B cell (primary cell): ENCODE measurements at regions not wholly inside any gene's neighbourhood (a gene's known extent, or its start where the extent isn't known, plus 50 kb on each side); places are given as distances from the start of the nearest gene placed in this dataset.

ENCODE experiments used
- ATAC-seq: fragments of 200-7000 bp; cut with Tn5 transposase; one replicate; pipeline ENCODE4 v1.10.0; 2021; ENCODE audit warnings: low read depth, mild to moderate bottlenecking, moderate number of reproducible peaks, moderate library complexity
- CTCF ChIA-PET: fragments of 350-600 bp; sonication (Branson Sonifier 250); formaldehyde crosslinking; loops from one replicate; lab custom pipeline; 2021; ENCODE audit warnings: antibody characterized with exemption, inconsistent platforms; lab: Charles Lee
- POLR2A ChIA-PET: fragments of 350-600 bp; sonication (Branson Sonifier 250); formaldehyde crosslinking; loops from one replicate; lab custom pipeline; 2021; ENCODE audit warnings: antibody characterized with exemption; lab: Charles Lee
- DNase-seq: peaks from one replicate; pipeline ENCODE4 v3.0.0; 2013
- H2AFZ ChIP-seq: 2 replicates; pipeline ENCODE4 v1.6.1; 2012; ENCODE audit warnings: mild to moderate bottlenecking, low read depth, low read length; ENCODE audit not compliant: insufficient read depth, poor library complexity, severe bottlenecking
- H3K27ac ChIP-seq, 2 donors: 1 replicate in 1 of 2; 2 replicates in 1 of 2; pipeline ENCODE4 v1.5.1; 2012 to 2013; ENCODE audit warnings: low read length in 2 of 2, mild to moderate bottlenecking in 2 of 2, moderate library complexity in 1 of 2
- H3K27me3 ChIP-seq, 4 experiments: fragments of 200-600 bp in 1 of 4; sonication (generic) in 1 of 4; replicated peaks in 1 of 4; 1 replicate in 2 of 4; 2 replicates in 2 of 4; pipeline versions ENCODE4 v1.6.1 to v1.7.0; 2013 to 2016; ENCODE audit warnings: low read length in 3 of 4, mild to moderate bottlenecking in 2 of 4, mixed read lengths in 1 of 4, moderate library complexity in 1 of 4; ENCODE audit not compliant: insufficient read depth in 4 of 4, control insufficient read depth in 3 of 4; ENCODE audit errors: control extremely low read depth in 1 of 4
- H3K36me3 ChIP-seq, 2 experiments: replicated peaks in 1 of 2; 1 replicate in 1 of 2; 2 replicates in 1 of 2; pipeline versions ENCODE4 v1.6.1 to v1.7.1; 2013; ENCODE audit warnings: low read length in 1 of 2; ENCODE audit not compliant: insufficient read depth in 2 of 2, control insufficient read depth in 1 of 2; ENCODE audit errors: control extremely low read depth in 1 of 2, extremely low read depth in 1 of 2
- H3K4me1 ChIP-seq, 2 donors: fragments of 200-600 bp in 1 of 2; sonication (generic) in 1 of 2; 1 replicate in 1 of 2; 2 replicates in 1 of 2; pipeline versions ENCODE4 v1.5.1 to v1.6.1; 2013 to 2017; ENCODE audit warnings: low read length in 2 of 2; ENCODE audit not compliant: control insufficient read depth in 2 of 2, insufficient read depth in 2 of 2
- H3K4me2 ChIP-seq: replicated peaks from 2 replicates; pipeline ENCODE3; 2012; ENCODE audit warnings: mild to moderate bottlenecking, low read depth, low read length; ENCODE audit not compliant: poor library complexity, severe bottlenecking
- H3K4me3 ChIP-seq, 5 experiments: fragments of 200-600 bp in 1 of 5; sonication (generic) in 1 of 5; 1 replicate in 3 of 5; 2 replicates in 2 of 5; pipeline versions ENCODE4 v1.5.1 to v1.7.0; 2011 to 2016; ENCODE audit warnings: low read length in 4 of 5, mild to moderate bottlenecking in 4 of 5, low read depth in 2 of 5, control low read depth in 1 of 5, moderate library complexity in 1 of 5; ENCODE audit not compliant: insufficient read depth in 1 of 5; ENCODE audit errors: control extremely low read depth in 1 of 5, extremely low read depth in 1 of 5
- H3K79me2 ChIP-seq: fragments of 200-600 bp; sonication (generic); one replicate; pipeline ENCODE4 v1.6.0; 2016; ENCODE audit warnings: low read length; ENCODE audit not compliant: control insufficient read depth, insufficient read depth
- H3K9ac ChIP-seq: fragments of 200-600 bp; sonication (generic); 2 replicates; pipeline ENCODE4 v1.6.1; 2017; ENCODE audit warnings: mild to moderate bottlenecking, low read length, moderate library complexity
- H3K9me3 ChIP-seq, 3 donors: one replicate each; pipeline versions ENCODE4 v1.6.1 to v1.7.1; 2013; ENCODE audit warnings: low read length in 2 of 3; ENCODE audit not compliant: control insufficient read depth in 2 of 3, insufficient read depth in 1 of 3; ENCODE audit errors: control extremely low read depth in 1 of 3
- H4K20me1 ChIP-seq: 2 replicates; pipeline ENCODE4 v1.6.0; 2012; ENCODE audit warnings: mild to moderate bottlenecking, low read length; ENCODE audit not compliant: insufficient read depth, control insufficient read depth, poor library complexity, severe bottlenecking
- H3K27ac Mint-ChIP-seq: one replicate; pipeline ENCODE4 v1.8.0; 2021; ENCODE audit warnings: mixed read lengths
- H3K27me3 Mint-ChIP-seq: one replicate; pipeline ENCODE4 v1.8.0; 2021; ENCODE audit warnings: mixed read lengths
- H3K4me1 Mint-ChIP-seq: one replicate; pipeline ENCODE4 v1.8.0; 2021; ENCODE audit warnings: mixed read lengths
- H3K4me3 Mint-ChIP-seq: one replicate; pipeline ENCODE4 v1.8.0; 2021; ENCODE audit warnings: mixed read lengths
- H3K9me3 Mint-ChIP-seq: one replicate; pipeline ENCODE4 v1.8.0; 2022; ENCODE audit warnings: mixed read lengths; ENCODE audit not compliant: insufficient read depth
- EZH2 ChIP-seq: IDR thresholded peaks from 2 replicates; pipeline ENCODE4 v1.6.1; 2012; ENCODE audit warnings: borderline replicate concordance, low read depth, mild to moderate bottlenecking, moderate library complexity, low read length; ENCODE audit not compliant: insufficient read depth, poor library complexity, severe bottlenecking
- WGBS: methylation state at CpG from one replicate; pipeline ENCODE4 v1.1.5; 2013; ENCODE audit warnings: missing lambda C conversion rate; ENCODE audit not compliant: insufficient coverage; 5-methylcytosine and 5-hydroxymethylcytosine counted together
- intact Hi-C: fragments of 100-400 bp; cut with micrococcal nuclease; formaldehyde crosslinking; loops from one replicate; pipeline ENCODE4 v1.10.0; 2022
- TF ChIP-seq, protein P1 (sequence below): fragments of 200-600 bp; IDR thresholded peaks from one replicate; pipeline ENCODE4 v1.8.0; 2022; ENCODE audit warnings: antibody characterized with exemption, mild to moderate bottlenecking

DNA sequence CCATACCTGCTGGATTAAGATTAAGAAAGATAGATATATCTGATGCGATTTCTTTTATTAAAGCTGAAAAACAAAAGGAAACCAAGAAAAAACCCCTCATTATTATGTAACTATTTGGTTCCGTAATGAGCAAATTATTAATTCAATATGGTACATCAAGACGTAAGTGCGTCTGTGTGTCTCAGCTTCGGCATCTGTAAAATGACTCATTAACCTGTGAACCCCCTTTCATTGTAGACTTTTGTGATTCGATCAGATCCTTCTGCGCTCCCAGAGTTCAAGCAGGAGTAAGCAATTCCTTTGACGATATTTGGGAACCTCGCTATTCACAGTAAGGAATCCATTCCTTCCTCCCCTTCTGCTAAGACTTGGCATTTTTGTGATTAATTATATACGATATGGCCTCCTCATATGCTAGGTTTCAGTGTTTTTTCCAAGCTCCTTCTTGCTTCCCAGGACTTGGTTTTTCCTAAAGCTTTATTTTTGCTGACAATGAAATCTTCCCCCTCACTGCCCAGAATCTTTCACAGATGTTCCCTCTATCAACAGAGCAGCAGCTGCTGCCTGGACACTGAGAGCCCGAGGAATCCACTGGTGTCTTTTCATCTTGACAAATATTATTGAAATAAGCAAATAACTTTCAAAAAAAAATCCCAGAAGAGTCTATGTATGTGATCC is 171.7 kb upstream of the CELF2 start:
- WGBS, result 97% methylated on average over 4 of the region's 11 CpGs
- no peak for DNase-seq
- peaks cover 28% of the 10 kb centered on the region for H3K27me3 Mint-ChIP-seq
- no peak for ATAC-seq
- H3K27me3 ChIP-seq, result peaks cover 0 to 3% (median 0%) of the 10 kb centered on the region in 4 experiments
- H3K9ac ChIP-seq, result no peak overlapping the region
- ChIA-PET POLR2A (no interaction called here), CTCF (no interaction called here)
- H4K20me1 ChIP-seq, result no peaks in the 10 kb centered on the region
- no peaks in the 10 kb centered on the region for H3K36me3 ChIP-seq
- no peak overlapping the region for H3K4me2 ChIP-seq
- H3K27ac ChIP-seq, result no peak overlapping the region
- no peaks in the 10 kb centered on the region for H3K79me2 ChIP-seq
- H3K4me1 Mint-ChIP-seq, result no peaks in the 10 kb centered on the region
- H3K4me3 ChIP-seq, result no peak overlapping the region
- no peak overlapping the region for H2AFZ ChIP-seq
- no peaks in the 10 kb centered on the region for H3K4me1 ChIP-seq
- no peaks in the 10 kb centered on the region for H3K9me3 ChIP-seq
- H3K4me3 Mint-ChIP-seq, result no peak overlapping the region
- intact Hi-C loops, result no loop called here
- no peaks in the 10 kb centered on the region for H3K9me3 Mint-ChIP-seq
- no peak for TF ChIP-seq EZH2
- TF ChIP-seq, protein P1, sequence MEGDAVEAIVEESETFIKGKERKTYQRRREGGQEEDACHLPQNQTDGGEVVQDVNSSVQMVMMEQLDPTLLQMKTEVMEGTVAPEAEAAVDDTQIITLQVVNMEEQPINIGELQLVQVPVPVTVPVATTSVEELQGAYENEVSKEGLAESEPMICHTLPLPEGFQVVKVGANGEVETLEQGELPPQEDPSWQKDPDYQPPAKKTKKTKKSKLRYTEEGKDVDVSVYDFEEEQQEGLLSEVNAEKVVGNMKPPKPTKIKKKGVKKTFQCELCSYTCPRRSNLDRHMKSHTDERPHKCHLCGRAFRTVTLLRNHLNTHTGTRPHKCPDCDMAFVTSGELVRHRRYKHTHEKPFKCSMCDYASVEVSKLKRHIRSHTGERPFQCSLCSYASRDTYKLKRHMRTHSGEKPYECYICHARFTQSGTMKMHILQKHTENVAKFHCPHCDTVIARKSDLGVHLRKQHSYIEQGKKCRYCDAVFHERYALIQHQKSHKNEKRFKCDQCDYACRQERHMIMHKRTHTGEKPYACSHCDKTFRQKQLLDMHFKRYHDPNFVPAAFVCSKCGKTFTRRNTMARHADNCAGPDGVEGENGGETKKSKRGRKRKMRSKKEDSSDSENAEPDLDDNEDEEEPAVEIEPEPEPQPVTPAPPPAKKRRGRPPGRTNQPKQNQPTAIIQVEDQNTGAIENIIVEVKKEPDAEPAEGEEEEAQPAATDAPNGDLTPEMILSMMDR, result no peak
- H3K27ac Mint-ChIP-seq, result no peak overlapping the region

DNA sequence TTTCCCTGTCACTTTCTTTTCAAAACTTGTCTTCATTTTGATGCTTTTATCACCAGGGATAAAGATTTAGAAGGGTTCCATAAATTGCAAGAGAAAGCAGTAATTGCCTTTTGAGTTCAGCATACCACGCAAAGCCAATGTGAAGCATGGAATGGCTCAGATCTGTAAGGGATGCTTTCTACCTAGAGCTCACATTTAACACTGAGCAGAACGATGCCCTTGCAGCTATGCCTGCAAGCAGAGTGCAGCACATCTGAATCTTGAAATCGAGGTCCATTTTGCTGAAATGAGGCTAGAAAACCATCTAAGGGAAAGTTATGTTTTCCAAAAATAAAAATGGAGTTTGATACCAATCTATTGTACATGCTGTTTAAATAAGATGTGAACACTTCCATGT is 171.2 kb upstream of the CELF2 start:
- H3K4me1 ChIP-seq, result no peaks in the 10 kb centered on the region

More for the DNA sequence above, 171.2 kb upstream of the CELF2 start:
- Histone ChIP-seq H4K20me1 (no peaks in the 10 kb centered on the region), H3K36me3 (no peaks in the 10 kb centered on the region), H3K27me3 (peaks cover 0 to 3% (median 0%) of the 10 kb centered on the region in 4 experiments), H3K9me3 (no peaks in the 10 kb centered on the region), H3K27ac (no peak overlapping the region), H3K4me2 (no peak overlapping the region), H3K9ac (no peak overlapping the region), H3K4me3 (no peak overlapping the region), H2AFZ (no peak overlapping the region), H3K79me2 (no peaks in the 10 kb centered on the region)
- no peak for TF ChIP-seq EZH2
- TF ChIP-seq, protein P1, result no peak
- Mint-ChIP-seq H3K27ac (no peak overlapping the region), H3K4me3 (no peak overlapping the region), H3K27me3 (peaks cover 30% of the 10 kb centered on the region), H3K9me3 (no peaks in the 10 kb centered on the region), H3K4me1 (no peaks in the 10 kb centered on the region)
- DNase-seq (no peak), ATAC-seq (no peak)
- POLR2A ChIA-PET, result no interaction called here
- intact Hi-C loops, result no loop called here
- 92% methylated on average over 2 of the region's 3 CpGs for WGBS
- CTCF ChIA-PET, result no interaction called here
